Fibroblast of lung (primary cell): ENCODE measurements at regions not wholly inside any gene's neighbourhood (a gene's known extent, or its start where the extent isn't known, plus 50 kb on each side); places are given as distances from the start of the nearest gene placed in this dataset.

Source experiments
- DNase-seq, 2 donors: peaks; one replicate each; pipeline versions ENCODE4 v3.0.0 to v3.0.0-alpha.2; 2010; ENCODE audit warnings: low read depth in 2 of 2
- H2AFZ ChIP-seq: 2 replicates; pipeline ENCODE4 v1.5.1; 2012; ENCODE audit warnings: low read length, control low read depth, inconsistent platforms
- H3K27ac ChIP-seq: 2 replicates; pipeline ENCODE4 v1.5.1; 2011; ENCODE audit warnings: low read length, control low read depth; ENCODE audit not compliant: insufficient read depth
- H3K27me3 ChIP-seq: 2 replicates; pipeline ENCODE4 v1.5.1; 2011; ENCODE audit warnings: mild to moderate bottlenecking, low read length; ENCODE audit not compliant: control insufficient read depth, insufficient read depth
- H3K36me3 ChIP-seq: 2 replicates; pipeline ENCODE4 v1.5.1; 2011; ENCODE audit warnings: low read length; ENCODE audit not compliant: control insufficient read depth, insufficient read depth
- H3K4me1 ChIP-seq: 2 replicates; pipeline ENCODE4 v1.5.1; 2011; ENCODE audit warnings: low read length; ENCODE audit not compliant: control insufficient read depth, insufficient read depth; ENCODE audit errors: extremely low read depth
- H3K4me2 ChIP-seq: 2 replicates; pipeline ENCODE4 v1.5.1; 2011; ENCODE audit warnings: low read length, control low read depth; ENCODE audit not compliant: insufficient read depth; ENCODE audit errors: extremely low read depth
- H3K4me3 ChIP-seq, 4 experiments: fragments of 200-600 bp in 1 of 4; sonication (generic) in 1 of 4; replicated peaks in 1 of 4; 2 replicates each; pipeline ENCODE4 v1.5.1; 2011 to 2016; ENCODE audit warnings: low read length in 4 of 4, low read depth in 3 of 4, mild to moderate bottlenecking in 3 of 4, control low read depth in 2 of 4, inconsistent platforms in 1 of 4, mixed read lengths in 1 of 4; ENCODE audit not compliant: insufficient read depth in 1 of 4; ENCODE audit errors: control extremely low read depth in 1 of 4
- H3K79me2 ChIP-seq: 2 replicates; pipeline ENCODE4 v1.5.1; 2012; ENCODE audit warnings: mild to moderate bottlenecking, low read length, inconsistent platforms; ENCODE audit not compliant: control insufficient read depth, insufficient read depth
- H3K9ac ChIP-seq: 2 replicates; pipeline ENCODE4 v1.5.1; 2011; ENCODE audit warnings: mild to moderate bottlenecking, low read length, control low read depth; ENCODE audit not compliant: insufficient read depth
- H3K9me3 ChIP-seq: 2 replicates; pipeline ENCODE4 v1.5.1; 2012; ENCODE audit warnings: low read depth, low read length; ENCODE audit not compliant: control insufficient read depth, insufficient read depth
- H4K20me1 ChIP-seq: 2 replicates; pipeline ENCODE4 v1.5.1; 2011; ENCODE audit warnings: low read length; ENCODE audit not compliant: control insufficient read depth, insufficient read depth; ENCODE audit errors: extremely low read depth
- CTCF ChIP-seq, 2 donors: IDR thresholded peaks in 1 of 2; conservative IDR thresholded peaks in 1 of 2; 1 replicate in 1 of 2; 2 replicates in 1 of 2; pipeline ENCODE4 v1.5.1; 2011 to 2012; ENCODE audit warnings: low read length in 2 of 2, control low read depth in 1 of 2, inconsistent platforms in 1 of 2, low read depth in 1 of 2, mild to moderate bottlenecking in 1 of 2
- EZH2 ChIP-seq: IDR thresholded peaks from 2 replicates; pipeline ENCODE4 v1.5.1; 2012; ENCODE audit warnings: low read length, control low read depth, mild to moderate bottlenecking; ENCODE audit errors: missing control alignments

- DNase-seq = no peak
- Histone ChIP-seq H3K4me3 (no peak overlapping the region), H3K36me3 (no peaks in the 10 kb centered on the region), H3K4me1 (no peaks in the 10 kb centered on the region), H3K4me2 (no peak overlapping the region), H3K79me2 (no peaks in the 10 kb centered on the region), H3K9ac (no peak overlapping the region), H2AFZ (no peak overlapping the region), H3K27ac (no peak overlapping the region), H3K9me3 (no peaks in the 10 kb centered on the region), H4K20me1 (no peaks in the 10 kb centered on the region), H3K27me3 (no peaks in the 10 kb centered on the region)
- TF ChIP-seq EZH2 (no peak), CTCF (conservative IDR thresholded peaks at IDR 0.05 in 1 of 2, IDR thresholded peaks at IDR 0.05 in 1 of 2; ENCODE audit: low read depth in 1 of 2, low read length in 2 of 2) (no peak)
Measured at GRCh38 chr12:72738811-72739210, 466.6 kb downstream of the TRHDE start.

GRCh38 chr12:72740064-72740463, 467.9 kb downstream of the TRHDE start:
- Histone ChIP-seq H3K4me2 (no peak overlapping the region), H3K27me3 (no peaks in the 10 kb centered on the region), H3K9ac (no peak overlapping the region), H3K79me2 (no peaks in the 10 kb centered on the region), H3K27ac (no peak overlapping the region), H3K4me3 (no peak overlapping the region), H2AFZ (no peak overlapping the region), H3K9me3 (no peaks in the 10 kb centered on the region), H3K4me1 (no peaks in the 10 kb centered on the region), H4K20me1 (no peaks in the 10 kb centered on the region), H3K36me3 (no peaks in the 10 kb centered on the region)
- TF ChIP-seq CTCF (conservative IDR thresholded peaks at IDR 0.05 in 1 of 2, IDR thresholded peaks at IDR 0.05 in 1 of 2; ENCODE audit: low read depth in 1 of 2, low read length in 2 of 2) (no peak), EZH2 (no peak)
- no peak for DNase-seq

- Histone ChIP-seq H3K4me2 (no peak overlapping the region), H4K20me1 (no peaks in the 10 kb centered on the region), H2AFZ (no peak overlapping the region), H3K9me3 (no peaks in the 10 kb centered on the region), H3K79me2 (no peaks in the 10 kb centered on the region), H3K4me3 (no peak overlapping the region), H3K9ac (no peak overlapping the region), H3K36me3 (no peaks in the 10 kb centered on the region), H3K4me1 (no peaks in the 10 kb centered on the region), H3K27me3 (no peaks in the 10 kb centered on the region), H3K27ac (no peak overlapping the region)
- DNase-seq = no peak
- no peak for TF ChIP-seq CTCF (conservative IDR thresholded peaks at IDR 0.05 in 1 of 2, IDR thresholded peaks at IDR 0.05 in 1 of 2; ENCODE audit: low read depth in 1 of 2, low read length in 2 of 2)
- no peak for TF ChIP-seq EZH2
Measured at GRCh38 chr12:72742568-72742967, 470.4 kb downstream of the TRHDE start.
